HG03571 (cell line): ENCODE measurements at regions not wholly inside any gene's neighbourhood (a gene's known extent, or its start where the extent isn't known, plus 50 kb on each side); places are given as distances from the start of the nearest gene placed in this dataset.

Source experiments
- ATAC-seq: cut with Tn5 transposase; IDR thresholded peaks from one replicate; pipeline ENCODE4 v1.9.1; 2021; ENCODE audit not compliant: unreplicated experiment

DNA sequence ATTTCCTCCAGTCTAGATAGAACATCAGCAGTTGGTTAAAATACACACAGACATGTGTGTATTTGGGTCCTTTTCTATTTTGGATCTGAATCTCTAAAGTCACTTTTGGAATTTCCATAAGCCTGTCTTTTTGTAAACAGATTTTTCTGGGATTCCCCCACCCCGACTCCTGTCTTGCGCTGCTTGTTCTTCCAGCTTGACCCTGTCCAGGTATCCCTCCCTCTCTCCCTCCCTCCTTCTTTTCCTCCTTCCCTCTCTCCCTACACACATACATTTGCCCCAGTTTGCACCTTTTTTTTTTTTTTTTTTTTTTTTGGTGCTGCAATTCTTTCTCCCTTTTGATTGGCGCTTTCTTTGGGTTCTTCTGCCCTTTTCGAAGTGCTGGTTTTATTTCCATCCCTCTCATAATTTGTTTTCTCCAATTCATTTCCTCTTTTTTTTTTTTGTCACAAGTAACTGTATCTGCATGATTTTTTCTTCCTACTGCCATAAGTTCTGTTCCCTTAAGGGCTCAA lies 114.8 kb upstream of the SERTAD2 start:
- no peak for ATAC-seq

DNA sequence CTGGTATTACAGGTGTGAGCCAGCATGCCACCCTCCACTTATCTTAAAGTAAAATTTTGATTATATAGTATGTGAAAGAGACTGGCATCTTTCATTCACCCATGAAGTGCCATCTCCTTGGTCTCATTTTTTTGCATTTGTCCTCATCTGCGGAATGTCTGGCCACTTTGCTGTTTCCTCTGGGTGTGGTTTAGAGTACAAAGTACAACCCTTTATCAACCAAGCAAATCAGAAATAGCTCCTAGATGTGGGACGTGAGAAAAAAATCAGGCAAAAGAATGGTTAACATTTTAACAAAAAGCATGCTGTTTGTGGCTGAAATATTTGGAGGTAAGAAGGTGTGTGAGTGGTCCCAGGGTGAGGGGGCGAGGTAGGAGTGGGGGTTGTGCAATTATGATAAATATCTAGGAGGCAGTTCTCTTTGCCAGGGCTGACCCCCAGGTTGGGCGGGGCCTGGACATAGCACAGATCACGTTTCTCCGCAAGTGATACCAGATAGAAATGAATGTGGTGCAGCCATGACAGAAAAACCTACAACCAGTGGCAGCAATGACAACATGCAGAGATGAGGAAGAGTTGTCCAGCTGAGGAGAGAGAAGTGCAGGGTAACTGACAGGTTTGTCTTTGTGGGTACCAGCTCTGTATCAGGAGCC lies 115.8 kb upstream of the SERTAD2 start:
- no peak for ATAC-seq

GRCh38 chr2:64770137-64770780 lies 116.5 kb upstream of the SERTAD2 start:
- no peak for ATAC-seq

GRCh38 chr2:64770781-64771334 lies 117.1 kb upstream of the SERTAD2 start:
- ATAC-seq, result no peak

- ATAC-seq, result no peak
These were observed 118.0 kb upstream of the SERTAD2 start for GRCh38 chr2:64771737-64772136.

DNA sequence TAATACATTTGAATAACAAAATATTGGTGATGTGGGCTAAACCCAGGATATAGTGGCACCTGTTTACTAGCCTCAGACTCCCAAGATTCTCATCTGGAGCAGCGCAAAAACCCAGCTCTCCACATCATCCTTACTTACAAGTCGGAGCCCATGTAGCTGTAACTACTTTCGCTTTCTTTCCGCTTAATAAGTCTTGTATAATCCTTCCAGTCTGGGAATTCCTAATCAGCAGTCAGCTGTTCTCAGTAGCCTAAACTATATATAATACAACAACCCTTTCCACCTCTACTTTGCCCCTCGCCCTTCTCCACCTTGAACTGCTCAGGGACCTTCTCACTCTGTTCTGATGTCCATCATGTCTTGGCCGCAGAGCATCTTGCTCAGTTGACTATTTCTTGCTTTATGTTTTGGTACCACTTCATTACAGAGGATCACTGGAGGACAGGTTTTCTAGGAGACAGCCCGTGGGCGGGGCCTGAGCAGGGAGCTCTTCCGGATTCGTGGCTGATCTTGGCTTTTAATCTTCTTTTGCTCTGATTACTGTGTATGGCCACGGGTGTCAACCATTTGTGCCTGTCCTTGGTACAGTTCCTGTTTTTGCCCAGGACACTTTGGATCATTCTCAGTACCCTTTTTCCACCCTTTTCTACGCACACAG lies 119.9 kb upstream of the SERTAD2 start:
- ATAC-seq, result no peak

DNA sequence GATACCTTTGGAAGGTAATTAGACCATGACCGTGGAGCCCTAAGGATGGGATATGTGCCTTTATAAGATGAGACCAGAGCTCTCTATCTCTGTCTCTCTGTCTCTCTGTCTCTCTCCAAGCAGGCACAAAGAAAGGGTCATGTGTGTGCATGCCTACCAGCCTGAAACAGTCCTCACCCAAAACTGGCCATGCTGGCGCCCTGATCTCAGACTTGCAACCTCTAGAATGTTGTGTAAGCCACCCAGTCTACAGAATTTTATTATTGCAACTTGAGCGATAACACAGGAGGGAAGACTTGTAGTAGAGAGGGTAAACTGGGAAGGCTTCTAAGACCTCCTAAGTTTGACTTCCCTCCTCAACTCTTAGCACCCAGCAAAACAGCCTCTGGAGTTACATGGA lies 124.1 kb upstream of the SERTAD2 start:
- ATAC-seq, result no peak

GRCh38 chr2:64779117-64779690 lies 125.5 kb upstream of the SERTAD2 start:
- no peak for ATAC-seq

DNA sequence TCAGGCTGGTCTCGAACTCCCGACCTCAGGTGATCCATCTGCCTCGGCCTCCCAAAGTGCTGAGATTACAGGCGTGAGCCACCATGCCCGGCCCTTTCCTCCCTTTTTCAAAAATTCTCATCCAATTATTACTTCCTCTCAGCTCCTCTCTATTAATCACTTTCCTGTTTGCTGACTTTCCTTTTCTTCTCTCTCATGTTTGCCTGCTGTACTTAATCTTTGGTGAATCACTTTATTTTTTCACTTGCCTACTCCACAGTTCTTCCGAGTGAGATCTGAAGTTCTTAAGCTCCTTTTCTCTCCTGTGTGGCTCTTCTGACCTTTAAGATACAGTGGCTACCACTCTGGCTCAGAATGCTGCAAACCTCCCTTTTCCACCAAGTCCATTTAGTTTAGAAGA lies 126.3 kb upstream of the SERTAD2 start:
- no peak for ATAC-seq

DNA sequence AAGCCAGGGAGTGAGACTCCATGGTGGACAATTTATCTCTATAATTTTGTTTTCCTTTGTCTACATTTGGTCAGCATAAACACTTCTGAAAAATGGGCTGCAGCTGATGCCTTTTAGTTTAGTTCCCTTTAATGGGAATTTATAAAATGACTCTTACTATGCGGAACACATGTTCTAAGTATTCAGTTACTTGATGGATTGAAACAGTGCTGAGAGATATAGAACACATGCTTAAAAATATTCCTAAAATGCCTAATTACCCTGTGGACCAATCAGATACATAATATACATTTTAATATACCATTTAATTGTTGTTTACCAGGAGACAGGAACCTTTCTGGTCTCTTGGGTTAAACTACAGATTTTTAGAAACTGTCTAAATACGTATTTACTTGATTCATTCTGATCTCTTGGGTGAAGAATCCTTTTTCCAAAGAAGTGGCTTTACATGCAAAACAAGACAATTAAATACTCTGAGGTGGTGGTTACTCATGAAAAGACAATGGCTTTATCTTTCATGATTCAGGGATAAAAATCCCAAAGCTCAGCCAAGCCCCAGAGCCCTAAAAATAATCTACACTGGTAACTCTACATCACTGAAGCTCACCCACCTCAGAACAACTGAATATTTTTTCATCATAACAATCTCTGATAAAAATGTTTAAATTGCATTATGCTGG lies 128.1 kb upstream of the SERTAD2 start:
- ATAC-seq, result no peak

- no peak for ATAC-seq
These were observed 130.7 kb upstream of the SERTAD2 start for GRCh38 chr2:64784168-64785061.

GRCh38 chr2:64785245-64785644 lies 131.5 kb upstream of the SERTAD2 start:
- no peak for ATAC-seq

DNA sequence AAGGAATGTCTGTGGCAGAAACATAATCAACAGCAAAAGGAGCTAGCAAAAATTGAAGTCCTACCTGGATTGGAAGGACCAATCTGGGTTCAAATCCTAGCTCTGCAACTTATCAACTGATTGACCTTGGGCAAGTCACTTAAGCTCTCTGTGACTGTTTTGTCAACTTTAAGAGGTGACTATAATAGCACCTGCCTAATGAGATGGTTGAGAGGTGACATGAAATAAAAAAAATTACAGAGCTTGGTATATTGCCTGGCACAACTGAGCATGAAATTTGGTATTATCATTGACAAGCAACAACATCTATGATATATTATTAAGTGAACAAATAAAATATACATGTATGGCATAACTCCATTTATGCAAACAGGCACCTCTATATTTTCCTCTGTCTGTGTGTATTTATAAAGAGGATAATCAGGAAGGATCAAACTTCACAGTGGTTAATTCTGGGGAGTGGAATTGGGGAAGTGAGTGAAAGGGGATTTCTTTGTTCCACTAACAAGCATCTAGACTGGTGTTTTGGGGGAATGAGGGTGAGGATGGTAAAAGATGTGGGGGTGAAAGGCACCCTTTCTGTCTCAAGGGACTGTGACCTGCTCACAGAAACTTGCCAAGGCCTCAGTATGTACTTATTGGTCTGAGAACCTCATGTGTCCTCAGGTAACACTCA lies 132.8 kb upstream of the SERTAD2 start:
- ATAC-seq, result no peak

GRCh38 chr2:64787019-64787365 lies 133.3 kb upstream of the SERTAD2 start:
- no peak for ATAC-seq

DNA sequence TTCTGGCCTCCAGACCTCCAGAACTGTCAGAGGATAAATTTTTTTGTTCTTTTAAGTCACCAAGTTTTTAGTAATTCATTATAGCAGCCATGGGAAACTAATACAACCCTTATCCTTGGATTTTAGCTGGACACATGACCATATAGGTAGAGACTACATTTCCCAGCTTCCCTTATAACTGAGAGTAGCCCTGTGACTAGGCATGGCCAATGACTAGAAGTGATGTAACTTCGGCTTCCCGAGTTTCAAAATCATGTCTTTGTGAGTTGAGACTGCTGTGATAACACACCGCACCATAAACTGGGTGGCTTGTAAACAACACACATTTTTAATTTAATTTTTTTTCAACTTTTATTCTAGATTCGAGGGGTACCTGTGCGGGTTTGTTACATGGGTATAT lies 134.0 kb upstream of the SERTAD2 start:
- no peak for ATAC-seq

DNA sequence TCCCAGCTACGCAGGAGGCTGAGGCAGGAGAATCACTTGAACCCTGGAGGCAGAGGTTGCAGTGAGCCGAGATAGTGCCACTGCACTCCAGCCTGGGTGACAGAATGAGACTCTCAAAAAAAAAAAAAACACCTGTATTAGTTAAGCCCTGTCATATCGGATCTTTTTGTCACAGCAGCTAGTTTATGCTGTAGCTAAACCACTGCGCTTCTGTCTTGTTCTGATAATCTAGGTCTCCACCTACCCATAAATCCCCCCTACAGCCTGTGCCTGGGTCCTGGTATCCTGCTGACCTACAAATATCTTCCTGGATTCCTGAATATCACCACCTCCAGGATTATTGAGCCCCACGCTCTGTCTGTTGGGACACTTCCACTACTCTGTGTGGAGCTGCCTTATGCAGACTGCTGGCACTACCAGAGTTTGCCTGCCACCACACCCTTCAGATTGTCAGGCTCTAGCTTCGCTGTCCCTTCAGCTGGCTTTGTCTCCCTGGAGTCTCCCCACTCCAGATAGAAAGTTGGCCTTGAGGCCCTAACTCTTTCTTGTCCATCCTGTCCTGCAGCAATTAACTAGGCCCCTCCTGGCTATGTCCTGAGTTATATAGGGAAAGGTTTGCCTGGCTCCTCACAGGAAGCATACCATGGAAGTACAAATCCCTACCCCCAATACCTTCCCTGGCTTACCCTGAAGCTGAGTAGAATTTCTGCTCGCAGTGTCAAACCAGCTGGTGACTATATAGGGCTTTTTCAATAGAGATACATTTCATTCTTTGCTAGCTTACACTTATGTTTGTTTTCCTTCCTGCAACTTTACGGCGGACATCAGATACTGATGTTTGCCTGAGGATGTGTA lies 136.0 kb upstream of the SERTAD2 start:
- ATAC-seq, result no peak

- ATAC-seq, result no peak
These were observed 138.6 kb upstream of the SERTAD2 start for GRCh38 chr2:64792300-64792699.

DNA sequence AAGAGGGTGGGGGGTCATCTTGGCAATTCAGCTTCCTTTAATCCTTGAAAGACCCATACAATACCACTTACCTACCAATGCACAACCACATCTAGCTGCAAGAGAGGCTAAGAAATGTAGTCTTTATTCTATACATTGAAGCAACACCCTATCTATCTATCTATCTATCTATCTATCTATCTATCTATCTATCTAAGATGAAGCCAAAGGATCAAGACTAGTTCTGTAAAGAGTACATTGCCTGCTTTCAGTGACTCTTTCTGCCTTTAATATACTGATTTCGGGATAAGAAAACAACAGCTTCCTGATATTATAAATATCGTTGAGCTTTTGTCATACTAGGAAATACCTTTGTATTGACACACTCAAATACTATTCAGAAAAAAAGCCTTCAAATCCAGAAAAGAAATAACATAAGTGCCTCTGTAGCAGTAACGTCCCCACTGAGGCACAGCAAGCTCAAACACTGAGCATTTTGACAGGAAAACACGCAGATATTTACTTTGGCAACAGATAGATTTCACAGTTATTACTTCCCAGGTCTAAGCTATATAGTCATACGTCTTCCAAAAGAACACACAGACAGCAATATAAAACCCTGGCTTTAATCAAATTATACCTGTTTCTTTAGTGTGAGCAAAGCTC lies 139.4 kb upstream of the SERTAD2 start:
- no peak for ATAC-seq
